COLO668 (cell line): ENCODE measurements at regions not wholly inside any gene's neighbourhood (a gene's known extent, or its start where the extent isn't known, plus 50 kb on each side); places are given as distances from the start of the nearest gene placed in this dataset.

Experiments
- DNase-seq: peaks from one replicate; lab custom pipeline; 2025; ENCODE audit not compliant: unreplicated experiment; lab: John Stamatoyannopoulos, UW

- DNase-seq = no peak
Measured at GRCh38 chr4:31575504-31575903, 855.3 kb downstream of the PCDH7 start.

- no peak for DNase-seq
Measured at GRCh38 chr4:31580843-31581242, 860.7 kb downstream of the PCDH7 start.

- no peak for DNase-seq
Measured at GRCh38 chr4:31585503-31585902, 865.3 kb downstream of the PCDH7 start.

- DNase-seq = no peak
Measured at GRCh38 chr4:31592293-31592692, 872.1 kb downstream of the PCDH7 start.

GRCh38 chr4:31595496-31595895 is 875.3 kb downstream of the PCDH7 start:
- DNase-seq = no peak

- DNase-seq = no peak
Measured at GRCh38 chr4:31598639-31599038, 878.5 kb downstream of the PCDH7 start.

GRCh38 chr4:31601793-31602192 is 881.6 kb downstream of the PCDH7 start:
- DNase-seq = no peak

- no peak for DNase-seq
Measured at GRCh38 chr4:31613946-31614623, 893.9 kb downstream of the PCDH7 start.

GRCh38 chr4:31617667-31618066 is 897.5 kb downstream of the PCDH7 start:
- no peak for DNase-seq

- DNase-seq = no peak
Measured at GRCh38 chr4:31620476-31620875, 900.3 kb downstream of the PCDH7 start.

GRCh38 chr4:31645236-31645635 is 925.1 kb downstream of the PCDH7 start:
- no peak for DNase-seq

GRCh38 chr4:31647786-31648185 is 927.6 kb downstream of the PCDH7 start:
- no peak for DNase-seq

GRCh38 chr4:31649878-31650277 is 929.7 kb downstream of the PCDH7 start:
- DNase-seq = no peak

GRCh38 chr4:31651541-31651940 is 931.4 kb downstream of the PCDH7 start:
- no peak for DNase-seq

- DNase-seq = no peak
Measured at GRCh38 chr4:31655328-31655727, 935.2 kb downstream of the PCDH7 start.

- no peak for DNase-seq
Measured at GRCh38 chr4:31657859-31658570, 937.8 kb downstream of the PCDH7 start.

GRCh38 chr4:31660916-31661315 is 940.7 kb downstream of the PCDH7 start:
- DNase-seq = no peak

GRCh38 chr4:31662951-31663350 is 942.8 kb downstream of the PCDH7 start:
- no peak for DNase-seq

GRCh38 chr4:31667686-31668085 is 947.5 kb downstream of the PCDH7 start:
- DNase-seq = no peak

- no peak for DNase-seq
Measured at GRCh38 chr4:31674313-31674947, 954.3 kb downstream of the PCDH7 start.

- no peak for DNase-seq
Measured at GRCh38 chr4:31678356-31678755, 958.2 kb downstream of the PCDH7 start.

GRCh38 chr4:31682796-31683195 is 962.6 kb downstream of the PCDH7 start:
- DNase-seq = no peak
